ENCODE measurements at regions not wholly inside any gene's neighbourhood (a gene's known extent, or its start where the extent isn't known, plus 50 kb on each side); places are given as distances from the start of the nearest gene placed in this dataset.

GRCh38 chr9:3001311-3001710 is 157.4 kb upstream of the PUM3 start:
- TF ChIP-seq CTCF (IDR thresholded peaks at IDR 0.05) (no peak), POLR2A (IDR thresholded peaks at IDR 0.05) (no peak), POLR2AphosphoS5 (IDR thresholded peaks at IDR 0.05) (no peak)

GRCh38 chr9:2992427-2992826 is 148.5 kb upstream of the PUM3 start:
- Histone ChIP-seq H3K27me3 (no peaks in the 10 kb centered on the region), H3K27ac (no peak overlapping the region), H3K4me1 (no peaks in the 10 kb centered on the region), H3K9me3 (no peaks in the 10 kb centered on the region), H3K4me3 (no peak overlapping the region), H3K36me3 (no peaks in the 10 kb centered on the region)
- DNase-seq (ENCODE audit: low spot score in 2 of 2): no peak
- TF ChIP-seq POLR2A (IDR thresholded peaks at IDR 0.05): no peak
- no peak for TF ChIP-seq CTCF (IDR thresholded peaks at IDR 0.05)
- TF ChIP-seq POLR2AphosphoS5 (IDR thresholded peaks at IDR 0.05): no peak
- intact Hi-C loops (cut with DNase I; ENCODE audit: low total_unique reads): no loop called here

More at GRCh38 chr9:3001311-3001710, 157.4 kb upstream of the PUM3 start:
- Histone ChIP-seq H3K36me3 (no peaks in the 10 kb centered on the region), H3K4me3 (no peak overlapping the region), H3K4me1 (no peaks in the 10 kb centered on the region), H3K27ac (no peak overlapping the region), H3K27me3 (no peaks in the 10 kb centered on the region), H3K9me3 (no peaks in the 10 kb centered on the region)
- DNase-seq (ENCODE audit: low spot score in 2 of 2): no peak
- intact Hi-C loops (cut with DNase I; ENCODE audit: low total_unique reads): no loop called here

- intact Hi-C loops (cut with DNase I; ENCODE audit: low total_unique reads): no loop called here
- H3K4me1 ChIP-seq: no peaks in the 10 kb centered on the region
- H3K27ac ChIP-seq: no peak overlapping the region
- H3K9me3 ChIP-seq: no peaks in the 10 kb centered on the region
- H3K36me3 ChIP-seq: no peaks in the 10 kb centered on the region
- H3K27me3 ChIP-seq: no peaks in the 10 kb centered on the region
- TF ChIP-seq CTCF (IDR thresholded peaks at IDR 0.05) (no peak), POLR2A (IDR thresholded peaks at IDR 0.05) (no peak), POLR2AphosphoS5 (IDR thresholded peaks at IDR 0.05) (no peak)
- no peak overlapping the region for H3K4me3 ChIP-seq
- DNase-seq (ENCODE audit: low spot score in 2 of 2): no peak
These were observed 147.4 kb upstream of the PUM3 start for GRCh38 chr9:2991292-2991691.

- TF ChIP-seq POLR2A (IDR thresholded peaks at IDR 0.05) (no peak), CTCF (IDR thresholded peaks at IDR 0.05) (no peak), POLR2AphosphoS5 (IDR thresholded peaks at IDR 0.05) (no peak)
- no peak overlapping the region for H3K27ac ChIP-seq
- no peaks in the 10 kb centered on the region for H3K9me3 ChIP-seq
- DNase-seq (ENCODE audit: low spot score in 2 of 2): no peak
- no peaks in the 10 kb centered on the region for H3K4me1 ChIP-seq
- no peaks in the 10 kb centered on the region for H3K27me3 ChIP-seq
- H3K4me3 ChIP-seq: no peak overlapping the region
- no peaks in the 10 kb centered on the region for H3K36me3 ChIP-seq
- intact Hi-C loops (cut with DNase I; ENCODE audit: low total_unique reads): no loop called here
These were observed 143.8 kb upstream of the PUM3 start for GRCh38 chr9:2987679-2988078.

GRCh38 chr9:2985343-2985742 is 141.4 kb upstream of the PUM3 start:
- TF ChIP-seq POLR2AphosphoS5 (IDR thresholded peaks at IDR 0.05) (no peak), POLR2A (IDR thresholded peaks at IDR 0.05) (no peak), CTCF (IDR thresholded peaks at IDR 0.05) (no peak)
- no peaks in the 10 kb centered on the region for H3K27me3 ChIP-seq
- H3K4me3 ChIP-seq: no peak overlapping the region
- intact Hi-C loops (cut with DNase I; ENCODE audit: low total_unique reads): loop anchor here (2.0 kb wide), 1 partner anchor 23 kb away; no protein-coding TSS in a partner anchor
- no peaks in the 10 kb centered on the region for H3K9me3 ChIP-seq
- H3K4me1 ChIP-seq: no peaks in the 10 kb centered on the region
- H3K27ac ChIP-seq: no peak overlapping the region
- DNase-seq (ENCODE audit: low spot score in 2 of 2): no peak
- H3K36me3 ChIP-seq: no peaks in the 10 kb centered on the region
